Left renal cortex interstitium (tissue), 4 donors: ENCODE measurements at regions not wholly inside any gene's neighbourhood (a gene's known extent, or its start where the extent isn't known, plus 50 kb on each side); places are given as distances from the start of the nearest gene placed in this dataset.

Experiments
- DNase-seq, 4 donors: peaks; one replicate each; pipeline ENCODE4 v3.0.0-alpha.2; 2013; ENCODE audit warnings: low read depth in 4 of 4, low spot score in 2 of 4, missing footprints in 1 of 4

- no peak for DNase-seq
Measured at GRCh38 chr16:63372815-63373214, 1336.6 kb upstream of the CDH8 start.

GRCh38 chr16:63372283-63372682, 1336.0 kb upstream of the CDH8 start:
- DNase-seq = no peak

- DNase-seq = no peak
Measured at GRCh38 chr16:63365649-63366304, 1329.5 kb upstream of the CDH8 start.

GRCh38 chr16:63363738-63364137, 1327.5 kb upstream of the CDH8 start:
- DNase-seq = no peak

DNA sequence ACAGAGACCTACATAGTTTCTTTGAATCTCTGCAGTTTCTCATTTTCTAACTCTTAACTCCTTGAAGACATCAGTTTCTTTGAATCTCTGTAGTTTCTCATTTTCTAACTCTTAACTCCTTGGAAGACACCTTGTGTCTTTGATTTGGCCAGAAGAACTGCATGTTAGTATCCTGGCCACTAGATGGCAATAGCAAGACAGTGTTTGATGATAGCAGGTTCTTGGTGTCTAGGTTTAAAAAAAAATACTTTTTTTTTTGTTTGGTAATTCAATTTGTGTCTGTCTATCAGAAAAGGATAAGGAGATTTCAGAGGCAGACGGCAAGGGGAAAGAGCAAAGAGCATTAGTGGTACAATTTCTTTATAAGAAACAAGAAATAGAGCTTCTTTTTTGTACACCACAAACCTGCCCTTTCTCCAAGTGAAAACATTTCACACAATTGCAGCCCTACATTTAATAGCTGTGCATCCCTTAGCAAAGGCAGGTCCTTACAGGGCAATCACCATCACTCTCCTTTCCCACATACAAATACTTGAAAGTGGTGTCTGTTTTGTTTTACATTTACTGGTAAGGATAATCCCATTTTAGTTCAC, 1324.9 kb upstream of the CDH8 start:
- peak in 1 of 4 donors; percentile 32 for DNase-seq

- DNase-seq = no peak
Measured at GRCh38 chr16:63349961-63350360, 1313.7 kb upstream of the CDH8 start.

DNA sequence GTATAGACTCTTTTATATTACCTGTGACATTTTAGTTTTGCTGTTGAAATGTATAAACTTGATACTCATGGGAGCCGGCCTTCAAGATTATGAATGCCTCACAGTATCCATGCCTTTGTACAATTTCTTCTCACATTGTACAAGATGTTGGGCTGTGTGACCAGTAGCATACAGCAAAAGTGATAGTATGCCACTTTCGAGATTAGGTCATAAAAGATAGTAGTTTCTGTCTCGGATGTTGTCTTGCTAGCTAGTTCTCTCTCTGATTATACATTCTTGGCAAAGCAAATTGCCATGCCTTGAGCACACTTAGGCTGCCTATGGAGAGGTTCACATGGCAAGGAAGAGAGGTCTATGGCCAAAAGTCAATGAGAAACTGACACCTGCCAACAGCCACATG, 1309.8 kb upstream of the CDH8 start:
- no peak for DNase-seq

GRCh38 chr16:63337264-63337663, 1301.0 kb upstream of the CDH8 start:
- DNase-seq = no peak

- no peak for DNase-seq
Measured at GRCh38 chr16:63331111-63331510, 1294.9 kb upstream of the CDH8 start.

DNA sequence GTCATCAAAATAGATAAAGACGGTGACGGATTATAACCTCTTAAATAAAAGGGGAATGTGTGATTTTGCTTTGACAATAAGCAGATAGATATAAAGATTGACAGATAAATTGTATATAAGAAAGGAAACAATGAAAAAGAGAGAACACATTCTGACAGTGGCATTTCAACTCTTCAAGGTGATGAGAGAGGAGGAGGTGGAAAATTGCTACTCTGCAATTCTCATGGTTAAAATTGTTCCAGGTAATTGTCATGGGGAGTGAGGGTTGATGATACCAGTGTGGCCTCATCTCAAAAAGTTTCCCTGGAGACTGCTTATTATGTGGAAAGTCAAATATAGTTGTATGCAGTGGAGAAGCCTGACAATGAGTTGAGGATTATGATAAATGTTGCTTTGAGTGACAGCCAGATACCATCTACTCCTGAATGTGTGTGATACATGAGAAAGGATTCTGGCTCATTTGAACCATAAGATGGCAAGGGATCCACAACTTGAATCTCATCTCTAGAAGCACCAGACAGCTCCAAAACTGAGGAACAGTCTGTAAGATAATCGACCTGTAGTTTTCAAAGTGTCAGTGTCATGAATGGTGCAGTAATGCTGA, 1290.6 kb upstream of the CDH8 start:
- no peak for DNase-seq

DNA sequence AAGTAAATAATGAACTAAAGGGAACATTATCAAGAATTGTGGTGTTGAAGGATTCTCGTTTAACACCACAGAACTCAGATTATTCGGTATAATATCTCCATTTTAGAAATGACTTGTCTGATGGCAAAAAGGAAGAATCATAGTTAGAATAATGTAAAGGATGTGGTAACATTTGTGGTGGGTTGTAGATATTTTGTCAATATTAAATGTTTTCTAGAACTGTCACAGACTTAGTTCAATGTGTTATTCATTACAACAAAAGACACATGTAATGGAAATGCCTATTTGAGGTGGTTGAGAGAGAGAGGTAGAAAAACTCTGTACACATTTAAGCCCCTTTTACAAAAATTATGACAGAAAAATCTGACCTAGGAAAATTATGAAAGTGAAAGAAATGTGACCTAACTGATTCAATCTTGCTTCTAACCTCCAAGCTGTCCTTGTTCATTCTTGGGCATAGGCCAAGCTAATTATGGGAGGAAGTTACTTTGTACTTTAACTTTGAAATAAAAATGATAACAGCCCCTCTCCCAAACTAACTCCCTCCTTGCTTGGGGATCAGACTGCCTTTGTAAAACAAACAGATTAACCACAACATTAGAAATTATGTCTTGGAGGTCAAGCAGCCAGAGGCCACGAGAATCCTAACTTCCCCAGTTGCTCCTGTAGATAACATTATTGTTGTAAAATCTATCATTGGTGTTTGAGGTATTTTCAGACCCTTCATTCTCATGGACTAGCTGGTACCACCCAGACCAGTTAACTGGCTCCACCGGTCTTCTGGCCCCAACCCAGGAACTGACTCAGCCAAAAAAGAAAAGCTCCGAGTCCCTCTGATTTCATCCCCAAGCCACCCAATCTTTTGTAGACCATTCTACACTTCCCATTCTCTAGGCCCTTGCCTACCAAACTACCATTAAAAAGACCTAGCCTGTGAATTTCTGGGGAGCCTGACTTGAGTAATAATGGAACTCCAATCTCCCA, 1287.8 kb upstream of the CDH8 start:
- no peak for DNase-seq

- DNase-seq = no peak
Measured at GRCh38 chr16:63323055-63323454, 1286.8 kb upstream of the CDH8 start.

GRCh38 chr16:63315229-63315628, 1279.0 kb upstream of the CDH8 start:
- no peak for DNase-seq

DNA sequence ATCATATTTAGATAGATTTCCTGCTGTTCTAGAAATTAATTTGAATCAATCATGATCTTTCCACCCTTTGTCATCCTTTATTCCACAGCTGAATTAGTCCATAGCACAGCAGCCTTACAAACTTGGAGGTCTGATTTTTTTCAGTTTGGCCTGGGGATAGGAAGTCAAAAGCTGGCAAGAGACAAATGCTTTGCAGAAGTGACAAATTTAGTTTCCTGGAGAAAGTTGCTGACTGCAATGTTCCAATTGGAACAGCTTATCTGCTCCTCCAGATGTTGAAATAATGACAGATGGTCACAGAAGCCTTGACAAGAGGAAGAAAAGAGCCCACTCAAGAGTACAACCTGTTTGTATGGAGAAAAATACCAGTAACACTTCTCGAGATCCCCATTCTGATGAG, 1276.1 kb upstream of the CDH8 start:
- no peak for DNase-seq

GRCh38 chr16:63311313-63311712, 1275.1 kb upstream of the CDH8 start:
- DNase-seq = no peak

- no peak for DNase-seq
Measured at GRCh38 chr16:63302811-63303210, 1266.6 kb upstream of the CDH8 start.

GRCh38 chr16:63301349-63301748, 1265.1 kb upstream of the CDH8 start:
- no peak for DNase-seq

DNA sequence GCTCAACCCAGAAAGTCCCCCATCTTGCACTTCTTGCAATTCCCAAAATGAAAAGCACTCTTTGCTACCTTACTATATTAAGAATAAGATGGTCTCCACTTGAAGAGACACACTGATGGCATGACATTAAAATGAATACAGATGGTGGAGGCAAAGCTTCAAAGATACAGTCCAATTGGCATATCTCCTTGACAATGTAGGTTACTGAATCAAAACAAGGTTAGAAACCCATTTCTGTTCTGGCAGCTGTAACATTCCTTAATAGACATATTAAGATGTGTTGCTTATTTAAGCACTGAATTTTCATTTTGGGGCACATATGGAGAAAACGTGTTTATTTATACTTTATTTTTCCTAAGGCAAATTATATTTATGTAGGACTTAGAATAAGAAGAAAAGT, 1262.8 kb upstream of the CDH8 start:
- DNase-seq = no peak

GRCh38 chr16:63292036-63292435, 1255.8 kb upstream of the CDH8 start:
- DNase-seq = no peak

DNA sequence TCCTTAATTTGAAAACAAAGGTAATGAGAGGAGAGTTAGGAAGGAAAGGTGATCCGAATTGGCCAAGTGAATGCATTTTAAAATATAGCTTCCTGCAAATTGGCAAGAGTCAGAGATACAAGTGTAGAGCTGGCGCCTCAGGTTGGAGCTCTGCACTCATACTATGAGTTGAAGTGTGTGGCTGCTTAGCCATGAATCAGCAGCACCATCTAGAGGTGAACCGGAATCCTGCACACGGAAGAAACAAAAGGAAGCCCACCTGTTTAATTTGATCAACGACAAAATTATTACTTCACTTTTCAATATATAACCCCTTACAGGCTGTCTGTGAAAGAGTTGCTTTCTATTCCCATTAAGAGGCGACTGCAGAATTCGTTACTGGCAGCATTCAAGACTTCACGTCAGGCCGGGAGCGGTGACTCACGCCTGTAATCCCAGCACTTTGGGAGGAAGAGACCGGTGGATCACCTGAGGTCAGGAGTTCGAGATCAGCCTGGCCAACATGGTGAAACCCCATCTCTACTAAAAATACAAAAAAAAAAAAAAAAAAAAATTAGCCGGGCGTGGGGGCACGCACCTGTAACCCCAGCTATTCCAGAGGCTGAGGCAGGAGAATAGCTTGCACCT, 1253.7 kb upstream of the CDH8 start:
- DNase-seq = peak; percentile 13 to 43 (median 18)

DNA sequence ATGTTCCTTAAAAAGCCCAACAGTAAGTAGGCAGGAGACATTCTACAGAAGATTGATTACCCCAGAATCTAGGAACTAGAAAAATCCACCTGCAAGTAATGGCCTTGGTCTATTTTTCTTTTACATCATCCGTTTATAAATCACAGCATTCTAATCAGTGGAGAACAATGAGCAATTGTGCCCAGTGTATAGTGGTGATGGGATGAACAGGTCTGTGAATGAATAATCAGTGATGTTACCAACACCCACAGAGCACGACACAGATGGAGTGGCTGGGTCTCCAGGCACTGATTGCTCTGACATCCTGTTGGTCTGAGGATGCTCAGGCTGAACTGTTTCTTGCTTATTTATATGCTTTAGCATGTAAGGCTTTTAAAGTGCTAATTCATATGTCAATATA, 1251.2 kb upstream of the CDH8 start:
- DNase-seq = no peak
